ENCODE measurements at regions not wholly inside any gene's neighbourhood (a gene's known extent, or its start where the extent isn't known, plus 50 kb on each side); places are given as distances from the start of the nearest gene placed in this dataset.

DNA sequence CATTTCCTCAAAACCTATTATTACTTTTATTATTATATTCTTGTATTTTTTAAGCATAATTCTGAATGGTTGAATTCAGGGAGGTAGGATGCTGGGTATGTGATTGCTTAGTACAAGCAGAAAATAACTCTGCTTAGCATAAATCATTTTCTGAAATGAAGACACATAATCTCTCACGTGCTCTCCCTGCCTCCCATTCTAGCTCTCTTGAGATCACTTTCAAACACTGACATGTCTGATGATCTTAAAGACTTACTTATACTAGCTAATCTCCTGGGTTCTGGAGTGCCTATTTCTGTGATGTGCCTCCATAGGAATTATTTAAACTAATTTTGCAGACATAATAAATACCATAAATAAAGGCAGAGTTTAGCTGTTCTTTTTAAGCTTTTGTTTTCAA, 1136.0 kb downstream of the SUCLG1 start:
- no peak for TF ChIP-seq SPI1 (IDR thresholded peaks at IDR 0.05; ENCODE audit: borderline replicate concordance, insufficient read depth, low read depth, low read length)
- no peak for TF ChIP-seq SMC3 (IDR thresholded peaks at IDR 0.05; ENCODE audit: borderline replicate concordance, low read length)
- no peak for TF ChIP-seq YY1 (IDR thresholded peaks at IDR 0.05; ENCODE audit: low read depth, low read length)
- TF ChIP-seq ZSCAN29 (IDR thresholded peaks at IDR 0.05) = no peak
